OCI-LY3 (cell line): ENCODE measurements at regions not wholly inside any gene's neighbourhood (a gene's known extent, or its start where the extent isn't known, plus 50 kb on each side); places are given as distances from the start of the nearest gene placed in this dataset.

Source experiments
- CTCF ChIP-seq: fragments of 200-600, 300-600 bp; sonication (generic); IDR thresholded peaks from 2 replicates; pipeline ENCODE4 v1.5.1; 2014; ENCODE audit warnings: antibody characterized with exemption, low read length, low read depth
- EZH2phosphoT487 ChIP-seq: fragments of 200-600 bp; shearing (Covaris generic); IDR thresholded peaks from 2 replicates; pipeline ENCODE4 v1.6.1; 2018; ENCODE audit warnings: antibody characterized with exemption, mixed run types, low read depth

DNA sequence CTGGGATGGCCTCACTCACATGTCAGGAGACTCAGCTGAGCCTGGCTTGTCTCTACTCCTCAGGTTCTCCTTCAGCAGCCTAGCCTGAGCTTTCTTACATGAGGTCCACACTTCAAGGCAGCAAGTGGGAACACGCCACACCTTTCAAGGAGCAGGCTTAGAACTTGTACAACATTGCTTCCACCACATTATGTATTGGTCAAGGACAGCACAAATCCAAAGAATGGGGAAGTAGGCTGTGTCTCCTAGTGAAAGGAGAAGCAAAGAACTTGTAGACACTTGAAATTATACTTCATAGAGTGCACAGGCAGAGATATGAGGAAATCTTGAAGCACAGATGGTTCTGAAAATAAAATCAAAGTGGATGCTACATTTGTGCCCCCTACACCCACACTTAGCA lies 120.9 kb upstream of the NOCT start:
- TF ChIP-seq EZH2phosphoT487, result no peak
- no peak for TF ChIP-seq CTCF
